Tibial nerve (tissue), 4 donors: ENCODE measurements at regions not wholly inside any gene's neighbourhood (a gene's known extent, or its start where the extent isn't known, plus 50 kb on each side); places are given as distances from the start of the nearest gene placed in this dataset.
A peak's percentile ranks its signal among the peaks of the same experiment; 100 is the strongest.
"Not testable (repeated sequence)": the region's sequence is repeated elsewhere in the genome, so short reads cannot be mapped to it uniquely, and the experiment has no call there.

Experiments used
- DNase-seq, 2 donors: peaks; one replicate each; pipeline ENCODE4 v3.0.0-alpha.2; 2019; ENCODE audit warnings: low spot score in 2 of 2
- H3K27ac ChIP-seq, 4 donors: fragments of 200-600 bp; sonication (generic) in 3 of 4; one replicate each; pipeline ENCODE4 v1.5.1; 2017 to 2019; ENCODE audit warnings: mild to moderate bottlenecking in 1 of 4
- H3K27me3 ChIP-seq, 2 donors: fragments of 200-600 bp; sonication (generic) in 1 of 2; one replicate each; pipeline versions ENCODE4 v1.5.1 to v1.6.0; 2017 to 2019
- H3K36me3 ChIP-seq, 3 donors: fragments of 200-600 bp; sonication (generic); one replicate each; pipeline ENCODE4 v1.5.1; 2018 to 2019
- H3K4me1 ChIP-seq, 4 donors: fragments of 200-600 bp; sonication (generic) in 3 of 4; one replicate each; pipeline ENCODE4 v1.5.1; 2017 to 2019
- H3K4me3 ChIP-seq, 4 donors: fragments of 200-600 bp; sonication (generic) in 3 of 4; one replicate each; pipeline ENCODE4 v1.5.1; 2017 to 2019; ENCODE audit warnings: mild to moderate bottlenecking in 1 of 4, moderate library complexity in 1 of 4
- H3K9me3 ChIP-seq, 4 donors: fragments of 200-600 bp; sonication (generic) in 3 of 4; one replicate each; pipeline ENCODE4 v1.5.1; 2017 to 2019
- CTCF ChIP-seq, 5 experiments: fragments of 200-600 bp in 3 of 5; fragments of 450-650 bp in 2 of 5; sonication (generic) in 3 of 5; IDR thresholded peaks; one replicate each; pipeline ENCODE4 v1.5.1; 2016 to 2019; ENCODE audit warnings: antibody characterized with exemption in 5 of 5, mild to moderate bottlenecking in 3 of 5, moderate library complexity in 2 of 5
- WGBS, 2 donors: methylation state at CpG; one replicate each; pipeline ENCODE4 v1.1.5; 2018; 5-methylcytosine and 5-hydroxymethylcytosine counted together

DNA sequence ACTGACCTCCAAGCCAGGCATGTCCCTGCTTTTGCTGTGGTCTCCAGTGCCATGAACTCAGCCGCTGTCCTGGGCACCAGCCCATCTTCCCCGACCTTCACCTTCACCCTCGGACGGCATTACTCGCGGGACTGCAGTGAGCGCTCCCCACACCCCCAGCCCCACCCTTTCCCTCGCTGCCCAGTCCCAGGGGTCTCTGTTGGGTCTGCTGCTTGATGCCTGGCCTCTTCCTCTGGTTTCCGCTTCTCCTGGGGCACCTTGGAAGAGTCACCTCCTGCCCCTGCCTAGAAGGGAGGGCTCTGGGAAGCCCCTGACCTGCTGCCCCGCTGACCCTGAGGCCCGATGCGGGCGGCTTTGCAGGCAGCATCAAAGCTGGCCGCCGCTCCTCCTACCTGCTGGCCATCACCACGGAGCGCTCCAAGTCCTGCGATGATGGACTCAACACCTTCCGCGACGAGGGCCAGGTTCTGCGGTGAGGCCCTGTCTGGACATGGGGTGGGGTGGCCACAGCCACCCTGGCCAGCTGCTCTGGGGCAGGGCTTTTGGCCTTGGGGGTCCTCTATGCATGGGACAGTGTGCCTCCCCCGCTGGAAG is 102.3 kb downstream of the ZNF267 start:
- H3K4me3 ChIP-seq, H3K27ac ChIP-seq, H3K27me3 ChIP-seq, H3K36me3 ChIP-seq, H3K4me1 ChIP-seq, H3K9me3 ChIP-seq, DNase-seq: not testable (repeated sequence)
- 86 to 91% methylated on average over 13 to 21 of the region's 23 CpGs for whole genome bisulfite sequencing, 2 donors

DNA sequence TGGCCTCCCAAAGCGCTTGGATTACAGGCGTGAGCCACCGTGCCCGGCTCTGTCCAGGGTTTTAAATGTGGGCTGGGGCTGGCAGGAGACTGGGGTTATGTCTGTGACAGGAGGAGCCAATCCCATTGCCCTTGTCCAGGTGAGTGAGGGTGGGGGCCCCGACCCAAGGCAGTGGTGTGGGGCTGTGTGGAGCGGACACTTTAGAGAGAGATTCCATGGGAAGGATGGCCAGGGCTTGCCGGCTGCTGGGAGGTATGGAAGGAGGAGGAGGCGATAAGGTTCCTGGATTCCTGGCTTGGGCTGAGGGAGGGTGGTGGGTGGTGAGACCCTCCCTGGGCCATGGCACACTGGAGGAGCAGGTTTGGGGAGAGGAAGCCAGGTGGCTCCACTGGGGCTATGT is 104.9 kb downstream of the ZNF267 start:
- not testable (repeated sequence) for H3K36me3 ChIP-seq, H3K4me1 ChIP-seq, H3K27ac ChIP-seq, DNase-seq, H3K4me3 ChIP-seq, H3K9me3 ChIP-seq, H3K27me3 ChIP-seq
- 92 to 96% methylated on average over 4 of the region's 8 CpGs for WGBS, 2 donors

- not testable (repeated sequence) for H3K9me3 ChIP-seq, H3K4me1 ChIP-seq, H3K4me3 ChIP-seq, DNase-seq, H3K27me3 ChIP-seq, H3K27ac ChIP-seq, H3K36me3 ChIP-seq
- WGBS, 2 donors, result 73 to 96% methylated on average over 9 to 16 of the region's 34 CpGs
These were observed 108.1 kb downstream of the ZNF267 start for GRCh38 chr16:31981739-31982138.

GRCh38 chr16:31982986-31983385 is 109.4 kb downstream of the ZNF267 start:
- not testable (repeated sequence) for H3K36me3 ChIP-seq, H3K4me1 ChIP-seq, H3K4me3 ChIP-seq, H3K9me3 ChIP-seq, DNase-seq, H3K27ac ChIP-seq, H3K27me3 ChIP-seq
- WGBS, 2 donors, result no CpG with 5 or more reads among the region's 8 CpGs

DNA sequence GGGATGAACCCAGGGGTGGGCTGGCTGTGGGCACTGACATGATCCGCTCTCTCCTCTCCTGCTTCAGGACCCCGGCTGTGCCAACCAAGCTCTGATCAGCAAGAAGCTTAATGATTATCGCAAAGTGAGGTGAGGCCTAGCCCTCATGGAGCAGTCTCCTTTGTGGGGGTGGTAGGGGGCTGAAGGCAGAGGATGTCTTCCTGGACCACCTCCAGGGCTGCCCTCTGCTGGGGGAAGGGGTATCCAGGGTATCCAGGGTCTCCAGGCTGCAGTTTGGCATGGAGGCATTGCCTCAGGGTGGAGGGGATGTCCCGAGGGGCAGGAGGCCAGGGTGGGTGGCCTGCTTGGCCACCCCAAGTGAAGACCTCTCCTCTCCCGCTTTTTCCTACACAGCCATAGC is 110.1 kb downstream of the ZNF267 start:
- H3K27me3 ChIP-seq, H3K27ac ChIP-seq, DNase-seq, H3K4me3 ChIP-seq, H3K36me3 ChIP-seq, H3K4me1 ChIP-seq, H3K9me3 ChIP-seq: not testable (repeated sequence)
- 71 to 100% methylated on average over 1 of the region's 5 CpGs for WGBS, 2 donors

DNA sequence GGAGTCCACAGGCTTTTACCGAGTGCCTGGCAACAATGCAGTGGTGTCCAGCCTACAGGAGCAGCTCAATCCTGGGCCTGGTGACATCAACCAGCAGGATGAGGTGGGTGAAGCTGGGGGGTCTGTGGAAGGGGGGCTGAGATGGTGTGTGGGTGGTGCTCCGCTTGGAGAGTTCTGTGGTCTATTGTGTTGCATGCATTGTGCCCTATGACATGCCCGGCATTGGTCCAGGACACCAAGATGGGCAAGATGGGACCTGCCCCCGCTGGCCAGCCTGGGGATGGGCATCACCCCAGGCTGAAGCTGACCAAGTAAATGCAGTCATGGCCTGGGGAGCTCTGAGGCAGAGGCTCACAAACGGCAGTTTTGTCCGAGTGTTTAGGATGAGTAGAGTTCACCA is 113.3 kb downstream of the ZNF267 start:
- DNase-seq, result not testable (repeated sequence)
- 85% methylated on average over 2 to 4 of the region's 6 CpGs for WGBS, 2 donors

DNA sequence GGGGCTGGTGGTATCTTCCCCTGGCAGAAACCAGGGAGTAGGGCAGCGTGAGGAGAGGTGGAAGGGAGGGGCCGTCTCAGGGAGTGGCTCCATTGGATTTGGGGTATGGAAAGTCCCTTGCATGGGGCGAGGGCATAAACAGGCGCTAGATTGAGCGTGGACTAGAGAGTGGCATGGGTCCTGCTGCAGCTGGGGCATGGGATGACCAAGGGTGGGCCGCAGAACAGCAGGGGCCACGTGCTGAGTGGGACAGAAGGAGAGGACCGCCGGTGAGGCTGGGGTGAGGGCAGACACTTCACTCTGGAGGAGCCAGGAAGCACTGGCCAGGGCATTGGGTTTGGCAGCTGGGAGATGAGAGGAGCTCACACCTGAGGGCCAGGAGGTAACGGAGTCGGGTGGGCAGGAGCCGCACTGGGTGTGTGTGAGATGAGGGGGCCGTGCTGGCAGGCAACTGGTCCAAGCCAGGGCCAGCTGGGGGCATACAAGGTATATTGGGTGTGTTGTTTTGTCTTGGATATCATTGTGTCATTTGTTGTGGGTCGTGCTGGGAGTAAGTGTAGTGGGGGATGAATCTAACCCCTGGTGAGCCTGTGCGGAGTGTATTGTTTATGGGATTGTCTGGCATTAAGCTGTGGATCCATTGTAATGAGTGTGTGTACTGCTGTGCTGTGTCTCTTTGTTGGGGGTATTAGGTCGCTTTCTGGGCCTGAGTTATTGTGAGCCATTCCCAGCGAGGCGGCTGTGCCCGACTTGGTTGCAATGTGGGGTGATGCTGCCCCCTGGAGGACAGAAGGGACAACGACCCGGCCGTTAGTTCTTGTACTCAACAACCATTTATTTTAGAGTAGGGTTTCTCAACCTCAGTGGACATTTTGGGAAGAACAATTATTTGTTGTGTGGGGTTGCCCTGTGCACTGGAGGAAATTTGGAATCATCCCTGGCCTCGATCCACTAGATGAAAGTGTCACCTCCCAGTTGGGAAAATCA is 115.3 kb downstream of the ZNF267 start:
- 0 to 37% methylated on average over 1 to 4 of the region's 23 CpGs for WGBS, 2 donors
- not testable (repeated sequence) for H3K36me3 ChIP-seq, H3K4me1 ChIP-seq, H3K27me3 ChIP-seq, H3K27ac ChIP-seq, H3K4me3 ChIP-seq, H3K9me3 ChIP-seq
- peak; percentile 30 to 52 for DNase-seq
- TF ChIP-seq CTCF (IDR thresholded peaks at IDR 0.05), result peak in 1 of 5 experiments; percentile 15

More for the DNA sequence above, 113.3 kb downstream of the ZNF267 start:
- H3K27ac ChIP-seq, H3K27me3 ChIP-seq, H3K9me3 ChIP-seq, H3K4me3 ChIP-seq, H3K36me3 ChIP-seq, H3K4me1 ChIP-seq: not testable (repeated sequence)

- not testable (repeated sequence) for H3K9me3 ChIP-seq
These were observed 116.7 kb downstream of the ZNF267 start for GRCh38 chr16:31990261-31990660.

GRCh38 chr16:31990980-31991379 is 117.4 kb downstream of the ZNF267 start:
- 72 to 80% methylated on average over 7 to 8 of the region's 8 CpGs for WGBS, 2 donors

More at GRCh38 chr16:31990261-31990660, 116.7 kb downstream of the ZNF267 start:
- not testable (repeated sequence) for H3K27ac ChIP-seq, H3K4me1 ChIP-seq, H3K27me3 ChIP-seq, DNase-seq, H3K36me3 ChIP-seq, H3K4me3 ChIP-seq
- 88 to 91% methylated on average over 6 of the region's 7 CpGs for WGBS, 2 donors

GRCh38 chr16:31996325-31996724 is 122.7 kb downstream of the ZNF267 start:
- not testable (repeated sequence) for H3K27ac ChIP-seq, H3K9me3 ChIP-seq, H3K4me1 ChIP-seq, H3K27me3 ChIP-seq, H3K36me3 ChIP-seq, DNase-seq, H3K4me3 ChIP-seq
- no CpG with 5 or more reads among the region's 3 CpGs for WGBS, 2 donors

More at GRCh38 chr16:31990980-31991379, 117.4 kb downstream of the ZNF267 start:
- not testable (repeated sequence) for H3K9me3 ChIP-seq, DNase-seq, H3K27me3 ChIP-seq, H3K27ac ChIP-seq, H3K4me3 ChIP-seq, H3K36me3 ChIP-seq, H3K4me1 ChIP-seq

GRCh38 chr16:32002496-32002895 is 128.9 kb downstream of the ZNF267 start:
- not testable (repeated sequence) for H3K27me3 ChIP-seq, H3K4me1 ChIP-seq, H3K36me3 ChIP-seq, H3K27ac ChIP-seq, DNase-seq, H3K9me3 ChIP-seq, H3K4me3 ChIP-seq
- 86% methylated on average over 3 to 7 of the region's 9 CpGs for WGBS, 2 donors

DNA sequence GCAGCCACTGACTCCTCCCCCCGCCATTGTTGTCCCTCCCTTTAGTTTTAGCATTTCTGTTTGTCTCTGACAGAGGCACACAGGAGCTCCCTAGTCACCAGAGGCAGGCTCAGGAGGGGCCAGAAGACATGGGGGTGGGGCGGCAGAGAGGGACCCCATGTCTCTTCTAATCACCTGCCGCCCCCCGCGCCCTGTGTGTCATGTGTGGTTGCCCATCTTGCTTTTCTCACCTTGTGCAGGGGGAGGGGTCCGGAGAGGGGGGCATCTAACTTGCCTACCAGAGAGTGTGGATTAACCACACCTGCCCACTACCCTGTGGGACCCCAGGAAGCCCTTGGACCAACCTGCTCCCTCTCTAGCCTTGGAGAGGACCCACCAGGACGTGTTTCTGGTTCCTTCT is 130.2 kb downstream of the ZNF267 start:
- DNase-seq, H3K36me3 ChIP-seq, H3K27me3 ChIP-seq, H3K9me3 ChIP-seq, H3K4me1 ChIP-seq, H3K27ac ChIP-seq, H3K4me3 ChIP-seq: not testable (repeated sequence)
- WGBS, 2 donors, result 89 to 96% methylated on average over 4 of the region's 7 CpGs
